Lung (tissue), 11 donors: ENCODE measurements at regions not wholly inside any gene's neighbourhood (a gene's known extent, or its start where the extent isn't known, plus 50 kb on each side); places are given as distances from the start of the nearest gene placed in this dataset.

Experiments
- ATAC-seq: fragments of 200-7000 bp; cut with Tn5 transposase; one replicate; pipeline ENCODE4 v1.9.1; 2020; ENCODE audit warnings: moderate number of reproducible peaks; ENCODE audit not compliant: insufficient read depth, low FRiP score
- DNase-seq, 3 donors: peaks; one replicate each; pipeline ENCODE4 v3.0.0-alpha.2; 2013 to 2017
- H3K27ac ChIP-seq, 2 donors: one replicate each; pipeline ENCODE4 v1.5.1; 2013; ENCODE audit warnings: mild to moderate bottlenecking in 2 of 2, moderate library complexity in 2 of 2, control low read depth in 1 of 2, inconsistent platforms in 1 of 2, low read depth in 1 of 2, low read length in 1 of 2
- H3K27me3 ChIP-seq, 3 donors: one replicate each; pipeline ENCODE4 v1.5.1; 2013; ENCODE audit warnings: low read length in 2 of 3; ENCODE audit not compliant: control insufficient read depth in 3 of 3, insufficient read depth in 3 of 3
- H3K36me3 ChIP-seq, 4 donors: one replicate each; pipeline ENCODE4 v1.5.1; 2013; ENCODE audit warnings: low read length in 4 of 4, mild to moderate bottlenecking in 1 of 4, moderate library complexity in 1 of 4; ENCODE audit not compliant: control insufficient read depth in 4 of 4, insufficient read depth in 4 of 4
- H3K4me1 ChIP-seq, 5 donors: one replicate each; pipeline ENCODE4 v1.5.1; 2013; ENCODE audit warnings: low read length in 5 of 5, mild to moderate bottlenecking in 2 of 5, moderate library complexity in 1 of 5; ENCODE audit not compliant: control insufficient read depth in 5 of 5, insufficient read depth in 5 of 5
- H3K4me3 ChIP-seq: one replicate; pipeline ENCODE4 v1.5.1; 2013; ENCODE audit warnings: mild to moderate bottlenecking, control low read depth, moderate library complexity
- H3K9ac ChIP-seq, 2 donors: one replicate each; pipeline ENCODE4 v1.5.1; 2013; ENCODE audit warnings: low read length in 2 of 2, control low read depth in 1 of 2; ENCODE audit not compliant: insufficient read depth in 1 of 2
- H3K9me3 ChIP-seq, 4 donors: one replicate each; pipeline ENCODE4 v1.5.1; 2013; ENCODE audit warnings: low read length in 3 of 4, mild to moderate bottlenecking in 1 of 4, moderate library complexity in 1 of 4; ENCODE audit not compliant: control insufficient read depth in 4 of 4, insufficient read depth in 3 of 4
- CTCF ChIP-seq: IDR thresholded peaks from 2 replicates; pipeline ENCODE4 v1.5.1; 2012; ENCODE audit warnings: mild to moderate bottlenecking; ENCODE audit errors: control extremely low read depth, extremely low read depth
- WGBS, 2 donors: extraction: QIAGEN DNeasy Blood & Tissue Kit; methylation state at CpG; one replicate each; pipeline ENCODE4 v1.1.7; 2013; 5-methylcytosine and 5-hydroxymethylcytosine counted together
- donor health status: control.
- donor health status: control.
- donor health status: Bipolar disorder and iron deficiency.
- donor health status: healthy.
- donor health status: DM: yes; HTN: yes; CAD: no.

GRCh38 chr4:145252190-145252589, 71.8 kb upstream of the OTUD4 start:
- H3K27me3 ChIP-seq: no peaks in the 10 kb centered on the region
- no peaks in the 10 kb centered on the region for H3K36me3 ChIP-seq
- ATAC-seq (no peak), DNase-seq (no peak)
- WGBS, 2 donors: 72 to 74% methylated on average over 1 of the region's 1 CpG
- H3K4me1 ChIP-seq: no peaks in the 10 kb centered on the region
- no peak overlapping the region for H3K27ac ChIP-seq
- H3K4me3 ChIP-seq: no peak overlapping the region
- no peaks in the 10 kb centered on the region for H3K9me3 ChIP-seq
- TF ChIP-seq CTCF: no peak
- no peak overlapping the region for H3K9ac ChIP-seq

GRCh38 chr4:145251391-145251790, 71.0 kb upstream of the OTUD4 start:
- Histone ChIP-seq H3K4me3 (no peak overlapping the region), H3K9me3 (no peaks in the 10 kb centered on the region), H3K4me1 (no peaks in the 10 kb centered on the region), H3K27ac (no peak overlapping the region), H3K27me3 (no peaks in the 10 kb centered on the region), H3K36me3 (no peaks in the 10 kb centered on the region), H3K9ac (no peak overlapping the region)
- no peak for TF ChIP-seq CTCF
- no peak for ATAC-seq
- DNase-seq: no peak
- WGBS, 2 donors: 96 to 98% methylated on average over 2 of the region's 2 CpGs

GRCh38 chr4:145248971-145249370, 68.6 kb upstream of the OTUD4 start:
- H3K9ac ChIP-seq: no peak overlapping the region
- no peak for TF ChIP-seq CTCF
- ATAC-seq: no peak
- H3K4me3 ChIP-seq: no peak overlapping the region
- WGBS, 2 donors: 86 to 90% methylated on average over 2 of the region's 2 CpGs
- H3K9me3 ChIP-seq: no peaks in the 10 kb centered on the region
- no peaks in the 10 kb centered on the region for H3K27me3 ChIP-seq
- no peaks in the 10 kb centered on the region for H3K4me1 ChIP-seq
- no peaks in the 10 kb centered on the region for H3K36me3 ChIP-seq
- no peak overlapping the region for H3K27ac ChIP-seq
- no peak for DNase-seq

- ATAC-seq: no peak
- H3K9me3 ChIP-seq: no peaks in the 10 kb centered on the region
- no peaks in the 10 kb centered on the region for H3K36me3 ChIP-seq
- H3K27ac ChIP-seq: no peak overlapping the region
- H3K4me3 ChIP-seq: no peak overlapping the region
- H3K9ac ChIP-seq: no peak overlapping the region
- WGBS, 2 donors: 91 to 98% methylated on average over 1 of the region's 1 CpG
- TF ChIP-seq CTCF: no peak
- DNase-seq: no peak
- H3K27me3 ChIP-seq: no peaks in the 10 kb centered on the region
- H3K4me1 ChIP-seq: no peaks in the 10 kb centered on the region
Measured at GRCh38 chr4:145248502-145248901, 68.1 kb upstream of the OTUD4 start.
